ENCODE measurements at regions not wholly inside any gene's neighbourhood (a gene's known extent, or its start where the extent isn't known, plus 50 kb on each side); places are given as distances from the start of the nearest gene placed in this dataset.
A peak's percentile ranks its signal among the peaks of the same experiment; 100 is the strongest.

- 100% methylated on average over 1 of the region's 4 CpGs for WGBS (ENCODE audit: insufficient coverage)
Observed at GRCh38 chr22:44431256-44431655, 66.8 kb downstream of the RTL6 start.

DNA sequence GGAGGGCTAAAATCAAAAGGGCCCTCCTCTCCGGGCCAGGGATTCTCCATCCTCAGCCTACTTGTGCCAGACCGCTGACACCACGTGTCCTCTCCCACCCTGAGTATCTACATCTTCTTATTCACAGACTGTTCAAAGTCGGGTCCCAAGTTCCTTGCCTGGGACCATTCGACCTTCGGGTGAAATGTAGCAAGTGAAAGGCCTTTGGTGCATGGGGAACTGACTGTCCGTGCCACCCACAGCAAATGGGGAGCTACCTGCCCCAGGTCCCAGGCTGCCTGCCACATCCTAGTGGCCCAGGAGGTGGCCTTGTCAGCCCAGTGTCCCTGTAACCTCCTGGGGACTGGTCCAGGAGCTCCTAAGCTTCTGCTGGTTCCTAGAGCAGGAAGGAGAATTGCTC, 67.3 kb downstream of the RTL6 start:
- no peak for DNase-seq (ENCODE audit: low read depth in 4 of 6, low spot score in 6 of 6)
- no peak overlapping the region for H3K4me3 ChIP-seq (ENCODE audit: low read depth, low read length)
- peaks cover 9% of the 10 kb centered on the region for H3K4me1 ChIP-seq (ENCODE audit: control insufficient read depth, insufficient read depth, low read length)
- H3K27me3 ChIP-seq (ENCODE audit: control insufficient read depth, insufficient read depth, low read length) = no peaks in the 10 kb centered on the region
- H3K9me3 ChIP-seq (ENCODE audit: control insufficient read depth, insufficient read depth, low read length) = no peaks in the 10 kb centered on the region
- H3K27ac ChIP-seq (ENCODE audit: low read depth, low read length) = no peak overlapping the region
- H3K36me3 ChIP-seq (ENCODE audit: control insufficient read depth, insufficient read depth, low read length) = no peaks in the 10 kb centered on the region
- WGBS (ENCODE audit: insufficient coverage) = 86% methylated on average over 7 of the region's 7 CpGs

More at GRCh38 chr22:44431256-44431655, 66.8 kb downstream of the RTL6 start:
- no peaks in the 10 kb centered on the region for H3K36me3 ChIP-seq (ENCODE audit: control insufficient read depth, insufficient read depth, low read length)
- no peak overlapping the region for H3K27ac ChIP-seq (ENCODE audit: low read depth, low read length)
- H3K9me3 ChIP-seq (ENCODE audit: control insufficient read depth, insufficient read depth, low read length) = no peaks in the 10 kb centered on the region
- no peak for DNase-seq (ENCODE audit: low read depth in 4 of 6, low spot score in 6 of 6)
- H3K4me1 ChIP-seq (ENCODE audit: control insufficient read depth, insufficient read depth, low read length) = peaks cover 9% of the 10 kb centered on the region
- H3K27me3 ChIP-seq (ENCODE audit: control insufficient read depth, insufficient read depth, low read length) = no peaks in the 10 kb centered on the region
- H3K4me3 ChIP-seq (ENCODE audit: low read depth, low read length) = no peak overlapping the region

DNA sequence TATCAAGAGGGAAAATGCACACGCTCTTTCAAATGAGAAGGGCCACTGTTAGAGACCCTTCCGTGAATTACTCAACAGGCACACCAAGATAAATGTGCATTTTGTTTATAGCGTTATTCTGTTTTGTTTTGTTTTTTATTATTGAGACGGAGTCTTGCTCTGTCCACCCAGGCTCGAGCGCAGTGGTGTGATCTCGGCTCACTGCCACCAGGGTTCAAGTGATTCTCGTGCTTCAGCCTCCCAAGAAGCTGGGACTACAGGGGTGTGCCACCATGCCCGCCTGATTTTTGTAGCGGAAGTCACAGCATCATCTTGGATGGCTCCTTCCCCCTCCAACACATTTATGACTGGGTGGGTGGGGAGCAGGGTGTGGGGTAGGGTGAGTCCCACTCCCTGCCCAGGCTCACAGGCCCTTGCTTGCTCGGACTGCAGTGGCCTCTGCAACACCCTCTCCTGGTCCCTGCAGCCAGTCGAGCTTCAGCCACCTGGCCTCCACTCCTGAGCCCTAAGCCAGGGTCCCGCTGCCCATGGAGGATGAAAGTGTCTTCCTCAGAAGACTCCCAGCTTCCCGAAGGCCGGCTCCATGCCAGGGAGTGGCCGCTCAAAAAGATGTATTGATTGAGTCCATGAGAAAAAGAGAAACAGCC, 68.0 kb downstream of the RTL6 start:
- Histone ChIP-seq H3K4me3 (ENCODE audit: low read depth, low read length) (no peak overlapping the region), H3K36me3 (ENCODE audit: control insufficient read depth, insufficient read depth, low read length) (no peaks in the 10 kb centered on the region), H3K27ac (ENCODE audit: low read depth, low read length) (no peak overlapping the region), H3K27me3 (ENCODE audit: control insufficient read depth, insufficient read depth, low read length) (no peaks in the 10 kb centered on the region), H3K9me3 (ENCODE audit: control insufficient read depth, insufficient read depth, low read length) (no peaks in the 10 kb centered on the region), H3K4me1 (ENCODE audit: control insufficient read depth, insufficient read depth, low read length) (peaks cover 9% of the 10 kb centered on the region)
- no peak for DNase-seq (ENCODE audit: low read depth in 4 of 6, low spot score in 6 of 6)
- WGBS (ENCODE audit: insufficient coverage) = 90% methylated on average over 12 of the region's 16 CpGs

GRCh38 chr22:44428941-44429830, 68.8 kb downstream of the RTL6 start:
- H3K4me3 ChIP-seq (ENCODE audit: low read depth, low read length) = no peak overlapping the region
- peaks cover 9% of the 10 kb centered on the region for H3K4me1 ChIP-seq (ENCODE audit: control insufficient read depth, insufficient read depth, low read length)
- H3K9me3 ChIP-seq (ENCODE audit: control insufficient read depth, insufficient read depth, low read length) = no peaks in the 10 kb centered on the region
- 73% methylated on average over 11 of the region's 13 CpGs for WGBS (ENCODE audit: insufficient coverage)
- DNase-seq (ENCODE audit: low read depth in 4 of 6, low spot score in 6 of 6) = peak in 1 of 6 donors; percentile 48
- no peak overlapping the region for H3K27ac ChIP-seq (ENCODE audit: low read depth, low read length)
- H3K36me3 ChIP-seq (ENCODE audit: control insufficient read depth, insufficient read depth, low read length) = no peaks in the 10 kb centered on the region
- H3K27me3 ChIP-seq (ENCODE audit: control insufficient read depth, insufficient read depth, low read length) = no peaks in the 10 kb centered on the region

- Histone ChIP-seq H3K27me3 (ENCODE audit: control insufficient read depth, insufficient read depth, low read length) (no peaks in the 10 kb centered on the region), H3K9me3 (ENCODE audit: control insufficient read depth, insufficient read depth, low read length) (no peaks in the 10 kb centered on the region), H3K36me3 (ENCODE audit: control insufficient read depth, insufficient read depth, low read length) (no peaks in the 10 kb centered on the region), H3K4me1 (ENCODE audit: control insufficient read depth, insufficient read depth, low read length) (peaks cover 14% of the 10 kb centered on the region), H3K4me3 (ENCODE audit: low read depth, low read length) (no peak overlapping the region), H3K27ac (ENCODE audit: low read depth, low read length) (no peak overlapping the region)
- peak in 1 of 6 donors; percentile 62 for DNase-seq (ENCODE audit: low read depth in 4 of 6, low spot score in 6 of 6)
- WGBS (ENCODE audit: insufficient coverage) = 63% methylated on average over 13 of the region's 21 CpGs
Observed at GRCh38 chr22:44427611-44428470, 70.2 kb downstream of the RTL6 start.

- no peaks in the 10 kb centered on the region for H3K27me3 ChIP-seq (ENCODE audit: control insufficient read depth, insufficient read depth, low read length)
- no peak overlapping the region for H3K4me3 ChIP-seq (ENCODE audit: low read depth, low read length)
- H3K9me3 ChIP-seq (ENCODE audit: control insufficient read depth, insufficient read depth, low read length) = no peaks in the 10 kb centered on the region
- no peaks in the 10 kb centered on the region for H3K36me3 ChIP-seq (ENCODE audit: control insufficient read depth, insufficient read depth, low read length)
- no peak overlapping the region for H3K27ac ChIP-seq (ENCODE audit: low read depth, low read length)
- WGBS (ENCODE audit: insufficient coverage) = 98% methylated on average over 5 of the region's 11 CpGs
- peaks cover 16% of the 10 kb centered on the region for H3K4me1 ChIP-seq (ENCODE audit: control insufficient read depth, insufficient read depth, low read length)
- no peak for DNase-seq (ENCODE audit: low read depth in 4 of 6, low spot score in 6 of 6)
Observed at GRCh38 chr22:44426981-44427380, 71.1 kb downstream of the RTL6 start.

DNA sequence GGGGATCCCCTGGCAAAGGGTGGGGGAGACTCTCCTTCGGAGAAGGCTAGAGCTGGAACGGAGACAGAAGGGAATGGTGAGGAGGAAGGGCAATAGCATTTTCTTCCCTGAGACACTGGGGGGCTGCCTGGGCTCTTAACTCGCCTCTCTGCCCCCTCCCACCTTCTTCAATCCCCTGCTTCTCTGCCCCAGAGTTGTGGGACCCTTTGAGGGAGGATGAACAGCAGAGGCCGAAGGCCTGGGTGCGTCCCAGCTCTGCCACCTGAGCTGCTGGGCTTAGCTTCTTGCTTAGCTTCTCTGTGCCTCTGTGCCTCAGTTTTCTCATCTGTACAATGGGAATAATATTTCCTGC, 72.4 kb downstream of the RTL6 start:
- Histone ChIP-seq H3K27me3 (ENCODE audit: control insufficient read depth, insufficient read depth, low read length) (no peaks in the 10 kb centered on the region), H3K9me3 (ENCODE audit: control insufficient read depth, insufficient read depth, low read length) (no peaks in the 10 kb centered on the region), H3K4me3 (ENCODE audit: low read depth, low read length) (no peak overlapping the region), H3K36me3 (ENCODE audit: control insufficient read depth, insufficient read depth, low read length) (no peaks in the 10 kb centered on the region), H3K27ac (ENCODE audit: low read depth, low read length) (no peak overlapping the region), H3K4me1 (ENCODE audit: control insufficient read depth, insufficient read depth, low read length) (peaks cover 16% of the 10 kb centered on the region)
- no CpG with 5 or more reads among the region's 5 CpGs for WGBS (ENCODE audit: insufficient coverage)
- no peak for DNase-seq (ENCODE audit: low read depth in 4 of 6, low spot score in 6 of 6)

- H3K4me1 ChIP-seq (ENCODE audit: control insufficient read depth, insufficient read depth, low read length) = peaks cover 16% of the 10 kb centered on the region
- no peaks in the 10 kb centered on the region for H3K36me3 ChIP-seq (ENCODE audit: control insufficient read depth, insufficient read depth, low read length)
- H3K9me3 ChIP-seq (ENCODE audit: control insufficient read depth, insufficient read depth, low read length) = peaks cover 3% of the 10 kb centered on the region
- no peaks in the 10 kb centered on the region for H3K27me3 ChIP-seq (ENCODE audit: control insufficient read depth, insufficient read depth, low read length)
- no peak for DNase-seq (ENCODE audit: low read depth in 4 of 6, low spot score in 6 of 6)
- 86% methylated on average over 16 of the region's 20 CpGs for WGBS (ENCODE audit: insufficient coverage)
- no peak overlapping the region for H3K27ac ChIP-seq (ENCODE audit: low read depth, low read length)
- no peak overlapping the region for H3K4me3 ChIP-seq (ENCODE audit: low read depth, low read length)
Observed at GRCh38 chr22:44424867-44425693, 73.0 kb downstream of the RTL6 start.

- no peak overlapping the region for H3K4me3 ChIP-seq (ENCODE audit: low read depth, low read length)
- peaks cover 8% of the 10 kb centered on the region for H3K9me3 ChIP-seq (ENCODE audit: control insufficient read depth, insufficient read depth, low read length)
- 100% methylated on average over 1 of the region's 2 CpGs for WGBS (ENCODE audit: insufficient coverage)
- DNase-seq (ENCODE audit: low read depth in 4 of 6, low spot score in 6 of 6) = no peak
- no peaks in the 10 kb centered on the region for H3K36me3 ChIP-seq (ENCODE audit: control insufficient read depth, insufficient read depth, low read length)
- H3K27ac ChIP-seq (ENCODE audit: low read depth, low read length) = no peak overlapping the region
- peaks cover 16% of the 10 kb centered on the region for H3K4me1 ChIP-seq (ENCODE audit: control insufficient read depth, insufficient read depth, low read length)
- no peaks in the 10 kb centered on the region for H3K27me3 ChIP-seq (ENCODE audit: control insufficient read depth, insufficient read depth, low read length)
Observed at GRCh38 chr22:44424359-44424682, 73.7 kb downstream of the RTL6 start.
